ENCODE measurements at regions not wholly inside any gene's neighbourhood (a gene's known extent, or its start where the extent isn't known, plus 50 kb on each side); places are given as distances from the start of the nearest gene placed in this dataset.

GRCh38 chr12:65665817-65666216 lies 158.5 kb upstream of the HMGA2 start:
- ChIA-PET CTCF (no interaction called here), POLR2A (ENCODE audit: low non-redundant PET) (no interaction called here)
- no TSS peak for BruUV-seq (replicated peaks)
- DNase-seq (ENCODE audit: low spot score): no peak
- H3K4me3 ChIP-seq (ENCODE audit: low read depth, low read length, poor library complexity, severe bottlenecking): no peak overlapping the region
- no peak overlapping the region for H3K27ac ChIP-seq (ENCODE audit: low read depth, low read length, poor library complexity, severe bottlenecking)
- no peaks in the 10 kb centered on the region for H3K27me3 ChIP-seq (replicated peaks; ENCODE audit: insufficient read depth, low read depth, low read length, poor library complexity)
- intact Hi-C loops (cut with micrococcal nuclease; ENCODE audit: unreplicated experiment): loop anchor here (5.0 kb wide), 1 partner anchor 59 kb away; no protein-coding TSS in a partner anchor
- TF ChIP-seq EZH2 (IDR thresholded peaks at IDR 0.05; ENCODE audit: borderline replicate concordance, low read depth, low read length, poor library complexity, severe bottlenecking) (no peak), CTCF (conservative IDR thresholded peaks at IDR 0.05; ENCODE audit: low read depth, low read length) (no peak)
- H3K4me1 ChIP-seq (ENCODE audit: insufficient read depth, low read length, poor library complexity, severe bottlenecking): no peaks in the 10 kb centered on the region
- no peaks in the 10 kb centered on the region for H3K9me3 ChIP-seq (ENCODE audit: low read depth, low read length, poor library complexity, severe bottlenecking)
- no peaks in the 10 kb centered on the region for H3K36me3 ChIP-seq (ENCODE audit: insufficient read depth, low read length, poor library complexity, severe bottlenecking)

- TF ChIP-seq EZH2 (IDR thresholded peaks at IDR 0.05; ENCODE audit: borderline replicate concordance, low read depth, low read length, poor library complexity, severe bottlenecking): no peak
- TF ChIP-seq CTCF (conservative IDR thresholded peaks at IDR 0.05; ENCODE audit: low read depth, low read length): no peak
- no peak overlapping the region for H3K4me3 ChIP-seq (ENCODE audit: low read depth, low read length, poor library complexity, severe bottlenecking)
- no peaks in the 10 kb centered on the region for H3K9me3 ChIP-seq (ENCODE audit: low read depth, low read length, poor library complexity, severe bottlenecking)
- no TSS peak for BruUV-seq (replicated peaks)
- POLR2A ChIA-PET (ENCODE audit: low non-redundant PET): no interaction called here
- H3K27ac ChIP-seq (ENCODE audit: low read depth, low read length, poor library complexity, severe bottlenecking): no peak overlapping the region
- H3K36me3 ChIP-seq (ENCODE audit: insufficient read depth, low read length, poor library complexity, severe bottlenecking): no peaks in the 10 kb centered on the region
- no peak for DNase-seq (ENCODE audit: low spot score)
- CTCF ChIA-PET: no interaction called here
- no peaks in the 10 kb centered on the region for H3K27me3 ChIP-seq (replicated peaks; ENCODE audit: insufficient read depth, low read depth, low read length, poor library complexity)
- no peaks in the 10 kb centered on the region for H3K4me1 ChIP-seq (ENCODE audit: insufficient read depth, low read length, poor library complexity, severe bottlenecking)
- intact Hi-C loops (cut with micrococcal nuclease; ENCODE audit: unreplicated experiment): loop anchor here (5.0 kb wide), 1 partner anchor 60 kb away; no protein-coding TSS in a partner anchor
These were observed 157.4 kb upstream of the HMGA2 start for GRCh38 chr12:65666876-65667275.

GRCh38 chr12:65667932-65668331 lies 156.4 kb upstream of the HMGA2 start:
- ChIA-PET POLR2A (ENCODE audit: low non-redundant PET) (no interaction called here), CTCF (no interaction called here)
- Histone ChIP-seq H3K4me1 (ENCODE audit: insufficient read depth, low read length, poor library complexity, severe bottlenecking) (no peaks in the 10 kb centered on the region), H3K4me3 (ENCODE audit: low read depth, low read length, poor library complexity, severe bottlenecking) (no peak overlapping the region), H3K27me3 (replicated peaks; ENCODE audit: insufficient read depth, low read depth, low read length, poor library complexity) (no peaks in the 10 kb centered on the region), H3K27ac (ENCODE audit: low read depth, low read length, poor library complexity, severe bottlenecking) (no peak overlapping the region), H3K9me3 (ENCODE audit: low read depth, low read length, poor library complexity, severe bottlenecking) (no peaks in the 10 kb centered on the region), H3K36me3 (ENCODE audit: insufficient read depth, low read length, poor library complexity, severe bottlenecking) (no peaks in the 10 kb centered on the region)
- intact Hi-C loops (cut with micrococcal nuclease; ENCODE audit: unreplicated experiment): loop anchor here (5.0 kb wide), 1 partner anchor 61 kb away; no protein-coding TSS in a partner anchor
- no peak for TF ChIP-seq EZH2 (IDR thresholded peaks at IDR 0.05; ENCODE audit: borderline replicate concordance, low read depth, low read length, poor library complexity, severe bottlenecking)
- no peak for TF ChIP-seq CTCF (conservative IDR thresholded peaks at IDR 0.05; ENCODE audit: low read depth, low read length)
- no TSS peak for BruUV-seq (replicated peaks)
- no peak for DNase-seq (ENCODE audit: low spot score)
